SK-N-SH treated with all-trans-retinoic acid at 6 μM for 48 hours (cell line): ENCODE measurements at regions not wholly inside any gene's neighbourhood (a gene's known extent, or its start where the extent isn't known, plus 50 kb on each side); places are given as distances from the start of the nearest gene placed in this dataset.

Experiments used
- BACH2 ChIP-seq: fragments of 250-450 bp; sonication (Bioruptor Pico); IDR thresholded peaks from 2 replicates; pipeline ENCODE4 v1.9.0; 2021; ENCODE audit warnings: mild to moderate bottlenecking, borderline replicate concordance
- TOX ChIP-seq: fragments of 250-450 bp; sonication (Bioruptor Pico); IDR thresholded peaks from 2 replicates; pipeline ENCODE4 v1.8.0; 2021; ENCODE audit warnings: mild to moderate bottlenecking, moderate library complexity, borderline replicate concordance
- ZFP3 ChIP-seq: fragments of 250-450 bp; sonication (Bioruptor Pico); IDR thresholded peaks from 2 replicates; pipeline ENCODE4 v1.5.0; 2020; ENCODE audit warnings: mild to moderate bottlenecking, moderate library complexity
- ZNF565 ChIP-seq: fragments of 450-650 bp; formaldehyde crosslinking; conservative IDR thresholded peaks from 2 replicates; pipeline ENCODE4 v1.5.0; 2020; ENCODE audit warnings: low read depth, mild to moderate bottlenecking, moderate library complexity
- TF ChIP-seq, protein P1 (sequence below): fragments of 250-450 bp; sonication (Bioruptor Pico); IDR thresholded peaks from 2 replicates; pipeline ENCODE4 v1.5.1; 2021; ENCODE audit warnings: mild to moderate bottlenecking, moderate library complexity
- TF ChIP-seq, protein P2 (sequence below): fragments of 250-450 bp; sonication (Bioruptor Pico); IDR thresholded peaks from 2 replicates; pipeline ENCODE4 v1.5.1; 2020; ENCODE audit warnings: low read depth, mild to moderate bottlenecking, moderate library complexity

GRCh38 chr7:155985518-155986250, 173.4 kb upstream of the SHH start:
- TF ChIP-seq ZNF565 (CRISPR knock-in tag) (no peak), TOX (no peak), ZFP3 (no peak), BACH2 (CRISPR knock-in tag) (no peak)
- TF ChIP-seq, protein P1, sequence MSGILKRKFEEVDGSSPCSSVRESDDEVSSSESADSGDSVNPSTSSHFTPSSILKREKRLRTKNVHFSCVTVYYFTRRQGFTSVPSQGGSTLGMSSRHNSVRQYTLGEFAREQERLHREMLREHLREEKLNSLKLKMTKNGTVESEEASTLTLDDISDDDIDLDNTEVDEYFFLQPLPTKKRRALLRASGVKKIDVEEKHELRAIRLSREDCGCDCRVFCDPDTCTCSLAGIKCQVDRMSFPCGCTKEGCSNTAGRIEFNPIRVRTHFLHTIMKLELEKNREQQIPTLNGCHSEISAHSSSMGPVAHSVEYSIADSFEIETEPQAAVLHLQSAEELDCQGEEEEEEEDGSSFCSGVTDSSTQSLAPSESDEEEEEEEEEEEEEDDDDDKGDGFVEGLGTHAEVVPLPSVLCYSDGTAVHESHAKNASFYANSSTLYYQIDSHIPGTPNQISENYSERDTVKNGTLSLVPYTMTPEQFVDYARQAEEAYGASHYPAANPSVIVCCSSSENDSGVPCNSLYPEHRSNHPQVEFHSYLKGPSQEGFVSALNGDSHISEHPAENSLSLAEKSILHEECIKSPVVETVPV, result no peak
- TF ChIP-seq, protein P2, sequence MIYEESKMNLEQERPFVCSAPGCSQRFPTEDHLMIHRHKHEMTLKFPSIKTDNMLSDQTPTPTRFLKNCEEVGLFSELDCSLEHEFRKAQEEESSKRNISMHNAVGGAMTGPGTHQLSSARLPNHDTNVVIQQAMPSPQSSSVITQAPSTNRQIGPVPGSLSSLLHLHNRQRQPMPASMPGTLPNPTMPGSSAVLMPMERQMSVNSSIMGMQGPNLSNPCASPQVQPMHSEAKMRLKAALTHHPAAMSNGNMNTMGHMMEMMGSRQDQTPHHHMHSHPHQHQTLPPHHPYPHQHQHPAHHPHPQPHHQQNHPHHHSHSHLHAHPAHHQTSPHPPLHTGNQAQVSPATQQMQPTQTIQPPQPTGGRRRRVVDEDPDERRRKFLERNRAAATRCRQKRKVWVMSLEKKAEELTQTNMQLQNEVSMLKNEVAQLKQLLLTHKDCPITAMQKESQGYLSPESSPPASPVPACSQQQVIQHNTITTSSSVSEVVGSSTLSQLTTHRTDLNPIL (CRISPR knock-in tag), result no peak
